SK-N-SH treated with all-trans-retinoic acid at 6 μM for 48 hours (cell line): ENCODE measurements at regions not wholly inside any gene's neighbourhood (a gene's known extent, or its start where the extent isn't known, plus 50 kb on each side); places are given as distances from the start of the nearest gene placed in this dataset.

Experiments
- CSRNP3 ChIP-seq: fragments of 250-450 bp; sonication (Bioruptor Pico); IDR thresholded peaks from 2 replicates; pipeline ENCODE4 v1.5.1; 2021; ENCODE audit warnings: mild to moderate bottlenecking, moderate library complexity
- ZNF70 ChIP-seq: fragments of 450-650 bp; formaldehyde crosslinking; IDR thresholded peaks from 2 replicates; pipeline ENCODE4 v1.5.0; 2020; ENCODE audit warnings: mild to moderate bottlenecking, moderate library complexity

- TF ChIP-seq ZNF70 (no peak), CSRNP3 (CRISPR knock-in tag) (no peak)
Measured at GRCh38 chr20:3352202-3352601, 55.3 kb downstream of the DNAAF9 start.
